ENCODE measurements at regions not wholly inside any gene's neighbourhood (a gene's known extent, or its start where the extent isn't known, plus 50 kb on each side); places are given as distances from the start of the nearest gene placed in this dataset.

GRCh38 chr3:30084316-30084715 is 522.1 kb upstream of the TGFBR2 start:
- no peaks in the 10 kb centered on the region for H3K36me3 ChIP-seq (ENCODE audit: control insufficient read depth in 2 of 2, extremely low read depth in 1 of 2, insufficient read depth in 2 of 2, low read length in 2 of 2)
- H3K4me3 ChIP-seq (ENCODE audit: control insufficient read depth in 2 of 3, extremely low read depth in 1 of 3, insufficient read depth in 2 of 3, low read depth in 1 of 3, low read length in 3 of 3) = no peak overlapping the region
- no peaks in the 10 kb centered on the region for H4K20me1 ChIP-seq (ENCODE audit: control insufficient read depth, extremely low read depth, insufficient read depth, low read length)
- no peak overlapping the region for H2AFZ ChIP-seq (ENCODE audit: control insufficient read depth, low read length)
- no peaks in the 10 kb centered on the region for H3K79me2 ChIP-seq (ENCODE audit: control insufficient read depth, insufficient read depth, low read length)
- no peaks in the 10 kb centered on the region for H3K27me3 ChIP-seq (ENCODE audit: control insufficient read depth, extremely low read depth, insufficient read depth, low read length)
- no peaks in the 10 kb centered on the region for H3K4me1 ChIP-seq (ENCODE audit: control insufficient read depth, extremely low read depth, insufficient read depth, low read length)
- no peaks in the 10 kb centered on the region for H3K9me1 ChIP-seq (ENCODE audit: control insufficient read depth, extremely low read depth, insufficient read depth, low read length)
- no peak for DNase-seq (ENCODE audit: low read depth, low spot score)
- no peak for TF ChIP-seq EZH2 (IDR thresholded peaks at IDR 0.05; ENCODE audit: low read length)
- TF ChIP-seq CTCF (optimal IDR thresholded peaks at IDR 0.05 in 1 of 3, IDR thresholded peaks at IDR 0.05 in 1 of 3, conservative IDR thresholded peaks at IDR 0.05 in 1 of 3; ENCODE audit: extremely low read depth in 1 of 3, insufficient read depth in 2 of 3, low read length in 3 of 3) = no peak
- no peak overlapping the region for H3K27ac ChIP-seq (ENCODE audit: control insufficient read depth, insufficient read depth, low read length)
- H3K9me3 ChIP-seq (ENCODE audit: control insufficient read depth, low read depth, low read length) = no peaks in the 10 kb centered on the region
- no peak overlapping the region for H3K9ac ChIP-seq (ENCODE audit: control insufficient read depth, extremely low read depth, insufficient read depth, low read length)
- no peak for FAIRE-seq
- dilution Hi-C loops (cut with MboI; ENCODE audit: extremely low pct_ligation_motif_present, low sequenced_read_pairs) = no loop called here
- H3K4me2 ChIP-seq (ENCODE audit: control insufficient read depth, extremely low read depth, insufficient read depth, low read depth, low read length) = no peak overlapping the region

- no peaks in the 10 kb centered on the region for H3K9me3 ChIP-seq (ENCODE audit: control insufficient read depth, low read depth, low read length)
- FAIRE-seq (no peak), DNase-seq (ENCODE audit: low read depth, low spot score) (no peak)
- no peaks in the 10 kb centered on the region for H3K4me1 ChIP-seq (ENCODE audit: control insufficient read depth, extremely low read depth, insufficient read depth, low read length)
- dilution Hi-C loops (cut with MboI; ENCODE audit: extremely low pct_ligation_motif_present, low sequenced_read_pairs) = no loop called here
- no peak overlapping the region for H3K4me3 ChIP-seq (ENCODE audit: control insufficient read depth in 2 of 3, extremely low read depth in 1 of 3, insufficient read depth in 2 of 3, low read depth in 1 of 3, low read length in 3 of 3)
- H3K9me1 ChIP-seq (ENCODE audit: control insufficient read depth, extremely low read depth, insufficient read depth, low read length) = no peaks in the 10 kb centered on the region
- H3K36me3 ChIP-seq (ENCODE audit: control insufficient read depth in 2 of 2, extremely low read depth in 1 of 2, insufficient read depth in 2 of 2, low read length in 2 of 2) = no peaks in the 10 kb centered on the region
- H3K4me2 ChIP-seq (ENCODE audit: control insufficient read depth, extremely low read depth, insufficient read depth, low read depth, low read length) = no peak overlapping the region
- H3K27ac ChIP-seq (ENCODE audit: control insufficient read depth, insufficient read depth, low read length) = no peak overlapping the region
- H3K27me3 ChIP-seq (ENCODE audit: control insufficient read depth, extremely low read depth, insufficient read depth, low read length) = no peaks in the 10 kb centered on the region
- H3K9ac ChIP-seq (ENCODE audit: control insufficient read depth, extremely low read depth, insufficient read depth, low read length) = no peak overlapping the region
- H4K20me1 ChIP-seq (ENCODE audit: control insufficient read depth, extremely low read depth, insufficient read depth, low read length) = no peaks in the 10 kb centered on the region
- TF ChIP-seq EZH2 (IDR thresholded peaks at IDR 0.05; ENCODE audit: low read length) = no peak
- TF ChIP-seq CTCF (optimal IDR thresholded peaks at IDR 0.05 in 1 of 3, IDR thresholded peaks at IDR 0.05 in 1 of 3, conservative IDR thresholded peaks at IDR 0.05 in 1 of 3; ENCODE audit: extremely low read depth in 1 of 3, insufficient read depth in 2 of 3, low read length in 3 of 3) = no peak
- no peak overlapping the region for H2AFZ ChIP-seq (ENCODE audit: control insufficient read depth, low read length)
- H3K79me2 ChIP-seq (ENCODE audit: control insufficient read depth, insufficient read depth, low read length) = no peaks in the 10 kb centered on the region
Measured at GRCh38 chr3:30084971-30085403, 521.4 kb upstream of the TGFBR2 start.
